Omental fat pad (tissue), 3 donors: ENCODE measurements at regions not wholly inside any gene's neighbourhood (a gene's known extent, or its start where the extent isn't known, plus 50 kb on each side); places are given as distances from the start of the nearest gene placed in this dataset.
"Not testable (repeated sequence)": the region's sequence is repeated elsewhere in the genome, so short reads cannot be mapped to it uniquely, and the experiment has no call there.

Experiments
- ATAC-seq: fragments of 150-250 bp; one replicate; pipeline ENCODE4 v1.9.1; 2016; ENCODE audit warnings: mild to moderate bottlenecking, moderate library complexity; ENCODE audit not compliant: low FRiP score
- DNase-seq: peaks from one replicate; pipeline ENCODE4 v3.0.0-alpha.2; 2019; ENCODE audit warnings: low spot score
- TF ChIP-seq, protein P1 (sequence below), 3 donors: fragments of 450-650 bp; IDR thresholded peaks; one replicate each; pipeline ENCODE4 v1.5.1; 2016 to 2017; ENCODE audit warnings: antibody characterized with exemption in 3 of 3, mild to moderate bottlenecking in 3 of 3, moderate library complexity in 2 of 3

DNA sequence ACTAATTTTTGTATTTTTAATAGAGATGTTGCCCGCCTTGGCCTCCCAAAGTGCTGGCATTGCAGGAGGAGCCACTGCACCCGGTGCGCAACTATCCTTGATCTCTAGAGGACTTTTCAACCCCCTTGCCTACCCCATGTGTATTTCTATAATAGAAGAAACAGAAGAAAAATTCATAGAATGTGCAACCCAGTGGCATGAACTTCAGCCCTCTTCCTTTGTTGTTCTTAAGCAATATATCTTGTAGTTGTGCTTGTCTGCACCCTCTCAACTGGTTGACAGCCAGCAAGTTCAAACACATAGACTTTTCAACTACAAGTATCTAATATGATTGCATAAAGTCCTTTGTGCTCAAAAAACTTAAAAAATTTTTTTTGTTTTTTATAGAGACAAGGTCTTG lies 72.3 kb upstream of the NCOA3 start:
- TF ChIP-seq, protein P1, sequence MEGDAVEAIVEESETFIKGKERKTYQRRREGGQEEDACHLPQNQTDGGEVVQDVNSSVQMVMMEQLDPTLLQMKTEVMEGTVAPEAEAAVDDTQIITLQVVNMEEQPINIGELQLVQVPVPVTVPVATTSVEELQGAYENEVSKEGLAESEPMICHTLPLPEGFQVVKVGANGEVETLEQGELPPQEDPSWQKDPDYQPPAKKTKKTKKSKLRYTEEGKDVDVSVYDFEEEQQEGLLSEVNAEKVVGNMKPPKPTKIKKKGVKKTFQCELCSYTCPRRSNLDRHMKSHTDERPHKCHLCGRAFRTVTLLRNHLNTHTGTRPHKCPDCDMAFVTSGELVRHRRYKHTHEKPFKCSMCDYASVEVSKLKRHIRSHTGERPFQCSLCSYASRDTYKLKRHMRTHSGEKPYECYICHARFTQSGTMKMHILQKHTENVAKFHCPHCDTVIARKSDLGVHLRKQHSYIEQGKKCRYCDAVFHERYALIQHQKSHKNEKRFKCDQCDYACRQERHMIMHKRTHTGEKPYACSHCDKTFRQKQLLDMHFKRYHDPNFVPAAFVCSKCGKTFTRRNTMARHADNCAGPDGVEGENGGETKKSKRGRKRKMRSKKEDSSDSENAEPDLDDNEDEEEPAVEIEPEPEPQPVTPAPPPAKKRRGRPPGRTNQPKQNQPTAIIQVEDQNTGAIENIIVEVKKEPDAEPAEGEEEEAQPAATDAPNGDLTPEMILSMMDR (IDR thresholded peaks at IDR 0.05): no peak
- ATAC-seq: no peak
- no peak for DNase-seq

DNA sequence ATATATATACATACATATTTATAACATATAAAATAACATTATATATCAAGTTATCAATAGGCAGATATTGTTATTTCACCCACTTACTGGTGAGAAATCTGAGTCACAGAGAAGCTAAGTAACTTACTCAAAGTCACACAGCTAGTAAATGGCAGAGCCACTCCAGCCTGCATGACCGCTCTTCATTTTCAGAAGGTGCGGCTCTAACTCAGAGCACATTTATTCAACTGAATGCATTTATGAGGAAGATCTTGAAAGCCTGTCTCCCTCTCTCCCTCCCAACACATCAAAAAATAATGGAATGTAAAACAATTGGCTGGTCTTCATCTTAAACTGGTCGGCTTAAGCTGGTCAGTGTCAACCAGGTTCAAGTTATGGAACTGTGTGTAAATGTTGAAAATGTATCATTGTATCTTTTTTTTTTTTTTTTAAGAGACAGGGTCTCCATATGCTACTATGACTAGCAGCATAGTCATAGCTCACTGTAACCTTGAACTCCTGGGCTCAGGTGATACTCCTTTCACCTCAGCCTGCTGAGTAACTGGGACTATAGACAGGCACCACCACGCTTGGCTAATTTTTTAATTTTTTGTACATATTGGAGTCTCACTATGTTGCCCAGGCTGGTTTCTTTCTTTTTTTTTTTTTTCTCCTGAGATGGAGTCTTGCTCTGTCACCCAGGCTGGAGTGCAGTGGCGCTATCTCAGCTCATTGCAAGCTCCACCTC lies 70.7 kb upstream of the NCOA3 start:
- DNase-seq (no peak), ATAC-seq (no peak)
- TF ChIP-seq, protein P1 (IDR thresholded peaks at IDR 0.05): no peak

DNA sequence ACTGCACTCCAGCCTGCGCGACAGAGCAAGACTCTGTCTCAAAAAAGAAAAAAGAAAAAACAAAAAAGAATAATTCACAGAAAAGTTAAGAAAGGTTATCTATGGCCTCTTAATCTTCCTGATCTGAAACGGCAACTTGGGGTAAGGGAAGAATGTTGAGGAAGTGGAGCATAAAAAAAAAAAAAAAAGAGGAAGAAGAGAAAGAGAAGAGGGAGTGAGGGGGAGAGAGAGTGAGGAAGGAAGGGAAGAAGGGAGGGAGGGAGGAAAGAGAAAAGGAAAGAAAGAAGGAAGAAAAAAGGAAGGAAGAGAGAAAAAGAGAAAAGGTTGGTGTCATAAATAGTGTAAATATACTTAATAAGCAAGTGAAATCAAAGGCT lies 68.9 kb upstream of the NCOA3 start:
- ATAC-seq: no peak
- TF ChIP-seq, protein P1 (IDR thresholded peaks at IDR 0.05): no peak
- DNase-seq: no peak

DNA sequence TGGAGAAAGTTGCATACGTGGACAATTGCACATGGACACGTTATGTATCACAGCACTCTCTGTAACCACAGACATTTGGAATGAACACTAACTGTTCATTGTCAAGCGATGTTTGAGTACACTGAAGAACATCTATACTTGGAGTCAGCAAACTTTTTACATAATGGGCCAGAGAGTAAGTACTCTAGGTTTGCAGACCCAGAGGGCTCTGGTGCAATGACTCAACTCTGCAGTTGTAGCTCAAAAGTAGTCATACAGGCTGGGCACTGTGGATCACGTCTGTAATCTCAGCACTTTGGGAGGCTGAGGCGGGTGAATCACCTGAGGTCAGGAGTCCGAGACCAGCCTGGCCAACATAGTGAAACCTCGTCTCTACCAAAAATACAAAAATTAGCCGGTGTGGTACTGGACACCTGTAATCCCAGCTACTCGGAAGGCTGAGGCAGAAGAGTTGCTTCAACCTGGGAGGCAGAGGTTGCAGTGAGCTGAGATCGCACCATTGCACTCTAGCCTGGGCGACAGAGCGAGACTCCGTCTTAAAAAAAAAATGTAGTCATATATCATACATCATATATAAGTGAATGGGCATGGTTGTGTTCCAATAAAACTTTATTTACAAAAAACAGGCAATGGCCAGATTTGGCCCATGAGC lies 67.4 kb upstream of the NCOA3 start:
- not testable (repeated sequence) for DNase-seq, ATAC-seq

DNA sequence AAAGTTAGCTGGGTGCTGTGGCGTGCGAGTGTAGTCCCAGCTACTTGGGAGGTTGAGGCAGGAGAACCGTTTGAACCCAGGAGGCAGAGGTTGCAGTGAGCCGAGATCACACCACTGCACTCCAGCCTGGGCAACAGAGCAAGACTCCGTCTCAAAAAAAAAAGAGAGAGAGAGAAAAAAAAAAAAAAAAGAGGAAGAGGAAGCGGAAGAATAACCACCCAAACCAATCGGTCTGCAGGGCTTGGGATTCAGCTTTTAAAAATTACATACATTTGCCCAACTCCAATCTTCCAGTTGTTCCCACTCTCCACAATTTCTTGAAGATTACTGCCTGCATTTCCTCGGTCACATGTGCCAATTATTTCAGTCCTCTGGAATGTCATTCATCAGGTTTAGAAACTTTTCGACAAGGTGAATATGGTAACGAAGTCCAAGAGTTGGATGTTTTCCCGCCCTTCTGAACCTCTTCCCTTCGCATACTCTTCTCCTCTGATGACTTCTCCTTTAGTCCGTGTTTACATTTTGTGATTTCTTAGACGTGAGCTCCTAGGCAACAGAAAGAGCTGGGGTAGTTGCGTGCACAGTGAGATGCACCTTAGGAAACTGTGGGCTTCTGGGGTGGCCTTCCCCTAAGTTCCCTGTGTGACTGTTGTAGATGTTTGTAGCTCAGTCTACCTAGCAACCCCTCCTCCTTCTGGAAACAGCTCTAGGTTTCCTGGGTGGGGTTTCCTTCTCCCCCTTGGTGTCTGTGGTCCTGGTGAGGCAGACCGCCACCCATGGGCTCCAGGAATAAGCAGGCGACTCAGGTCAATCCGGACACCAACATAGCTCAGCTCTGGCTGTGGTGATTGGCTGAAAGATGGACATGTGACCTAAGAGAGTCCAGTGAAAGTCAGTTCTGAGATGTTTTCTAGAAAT lies 63.0 kb upstream of the NCOA3 start:
- DNase-seq (no peak), ATAC-seq (peak; percentile 36)

DNA sequence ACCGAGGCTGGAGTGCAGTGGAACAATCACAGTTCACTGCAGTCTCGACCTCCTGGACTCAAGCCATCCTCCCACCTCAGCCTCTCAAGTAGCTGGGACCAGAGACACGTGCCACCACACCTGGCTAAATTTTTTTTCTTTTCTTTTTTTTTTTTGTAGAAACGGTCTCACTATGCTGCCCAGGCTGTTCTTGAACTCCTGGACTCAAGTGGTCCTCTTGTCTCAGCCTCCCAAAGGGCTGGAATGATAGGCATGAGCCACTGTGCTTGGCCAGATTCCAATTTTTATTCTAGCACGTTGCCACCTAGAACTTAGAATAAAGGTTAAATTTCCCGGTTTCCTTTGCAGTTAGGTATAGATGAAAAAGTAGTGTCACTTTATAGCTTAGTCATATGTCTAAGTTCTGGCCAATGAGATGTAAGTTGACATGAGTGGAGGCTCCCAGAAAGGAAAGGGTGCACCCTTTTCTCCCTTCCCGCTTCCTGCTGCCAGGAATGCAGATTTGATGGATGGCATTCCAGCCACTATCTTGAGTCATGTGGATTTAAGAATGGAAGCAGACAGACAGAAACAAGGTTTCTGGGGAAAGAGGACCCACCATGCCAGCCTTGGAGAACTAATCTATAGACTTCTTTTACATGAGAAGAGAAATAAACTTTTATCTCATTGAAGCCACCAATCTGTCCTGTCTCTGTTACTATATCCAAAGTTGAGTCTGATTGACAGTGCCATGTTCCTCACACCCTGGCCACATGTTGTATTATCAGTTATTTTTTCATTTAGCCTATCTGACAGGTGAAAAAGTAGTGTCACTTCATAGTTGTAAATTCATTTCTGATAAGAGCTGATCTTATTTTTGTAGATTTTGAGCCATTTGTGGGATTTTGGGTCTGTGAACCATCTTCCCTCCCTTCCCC lies 60.6 kb upstream of the NCOA3 start:
- no peak for ATAC-seq
- TF ChIP-seq, protein P1 (IDR thresholded peaks at IDR 0.05): no peak
- no peak for DNase-seq

More for the DNA sequence above, 63.0 kb upstream of the NCOA3 start:
- TF ChIP-seq, protein P1 (IDR thresholded peaks at IDR 0.05): no peak
